ENCODE measurements at regions not wholly inside any gene's neighbourhood (a gene's known extent, or its start where the extent isn't known, plus 50 kb on each side); places are given as distances from the start of the nearest gene placed in this dataset.

- TF ChIP-seq CTCF (IDR thresholded peaks at IDR 0.05; ENCODE audit: insufficient read depth, low read length, poor library complexity, severe bottlenecking) (no peak), EZH2phosphoT487 (conservative IDR thresholded peaks at IDR 0.05; ENCODE audit: low read length) (no peak)
Observed at GRCh38 chr22:48734961-48735360, 1092.7 kb downstream of the BRD1 start.
